ENCODE measurements at regions not wholly inside any gene's neighbourhood (a gene's known extent, or its start where the extent isn't known, plus 50 kb on each side); places are given as distances from the start of the nearest gene placed in this dataset.

DNA sequence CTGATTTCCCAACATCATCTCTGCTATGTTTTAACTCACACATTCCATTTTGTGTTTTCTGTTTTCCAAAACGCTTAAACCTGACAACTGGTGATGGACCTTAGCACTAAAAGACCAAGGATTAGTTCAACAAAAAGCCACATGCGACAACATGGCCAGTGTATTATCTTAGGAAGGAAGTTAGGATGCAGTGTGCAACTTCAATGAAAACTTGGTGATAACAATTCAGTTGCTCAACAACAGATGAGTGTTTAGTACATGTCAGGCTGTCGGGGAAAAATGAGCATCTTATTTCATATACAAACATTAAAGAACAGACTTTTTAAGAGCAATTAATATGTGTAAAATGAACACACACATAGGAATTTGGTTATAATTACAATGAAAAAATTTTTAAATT is 780.0 kb downstream of the SEMA5A start:
- TF ChIP-seq, protein P1, sequence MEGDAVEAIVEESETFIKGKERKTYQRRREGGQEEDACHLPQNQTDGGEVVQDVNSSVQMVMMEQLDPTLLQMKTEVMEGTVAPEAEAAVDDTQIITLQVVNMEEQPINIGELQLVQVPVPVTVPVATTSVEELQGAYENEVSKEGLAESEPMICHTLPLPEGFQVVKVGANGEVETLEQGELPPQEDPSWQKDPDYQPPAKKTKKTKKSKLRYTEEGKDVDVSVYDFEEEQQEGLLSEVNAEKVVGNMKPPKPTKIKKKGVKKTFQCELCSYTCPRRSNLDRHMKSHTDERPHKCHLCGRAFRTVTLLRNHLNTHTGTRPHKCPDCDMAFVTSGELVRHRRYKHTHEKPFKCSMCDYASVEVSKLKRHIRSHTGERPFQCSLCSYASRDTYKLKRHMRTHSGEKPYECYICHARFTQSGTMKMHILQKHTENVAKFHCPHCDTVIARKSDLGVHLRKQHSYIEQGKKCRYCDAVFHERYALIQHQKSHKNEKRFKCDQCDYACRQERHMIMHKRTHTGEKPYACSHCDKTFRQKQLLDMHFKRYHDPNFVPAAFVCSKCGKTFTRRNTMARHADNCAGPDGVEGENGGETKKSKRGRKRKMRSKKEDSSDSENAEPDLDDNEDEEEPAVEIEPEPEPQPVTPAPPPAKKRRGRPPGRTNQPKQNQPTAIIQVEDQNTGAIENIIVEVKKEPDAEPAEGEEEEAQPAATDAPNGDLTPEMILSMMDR (conservative IDR thresholded peaks at IDR 0.05; ENCODE audit: low read length): no peak
- TF ChIP-seq EZH2phosphoT487 (IDR thresholded peaks at IDR 0.05; ENCODE audit: borderline replicate concordance, low read depth, low read length): no peak
